Tibial artery (tissue), 4 donors: ENCODE measurements at regions not wholly inside any gene's neighbourhood (a gene's known extent, or its start where the extent isn't known, plus 50 kb on each side); places are given as distances from the start of the nearest gene placed in this dataset.

Source experiments
- DNase-seq, 2 donors: peaks; one replicate each; pipeline ENCODE4 v3.0.0-alpha.2; 2019
- H3K27ac ChIP-seq, 2 donors: fragments of 200-600 bp; sonication (generic) in 1 of 2; 1 replicate in 1 of 2; 2 replicates in 1 of 2; pipeline ENCODE4 v1.5.1; 2018 to 2019; ENCODE audit warnings: mild to moderate bottlenecking in 1 of 2
- H3K27me3 ChIP-seq, 2 donors: fragments of 200-600 bp; sonication (generic) in 1 of 2; one replicate each; pipeline versions ENCODE4 v1.5.1 to v1.6.0; 2016 to 2019
- H3K36me3 ChIP-seq, 3 donors: fragments of 200-600 bp; sonication (generic) in 2 of 3; one replicate each; pipeline ENCODE4 v1.5.1; 2016 to 2019; ENCODE audit warnings: mild to moderate bottlenecking in 2 of 3
- H3K4me1 ChIP-seq, 4 donors: fragments of 200-600 bp; sonication (generic) in 2 of 4; 1 replicate in 3 of 4; 2 replicates in 1 of 4; pipeline ENCODE4 v1.5.1; 2016 to 2019
- H3K4me3 ChIP-seq, 2 donors: fragments of 200-600 bp; sonication (generic) in 1 of 2; 1 replicate in 1 of 2; 2 replicates in 1 of 2; pipeline ENCODE4 v1.5.1; 2018 to 2019; ENCODE audit warnings: mild to moderate bottlenecking in 2 of 2
- H3K9me3 ChIP-seq, 3 donors: fragments of 200-600 bp; sonication (generic) in 1 of 3; one replicate each; pipeline ENCODE4 v1.5.1; 2016 to 2019
- intact Hi-C: fragments of 100-400 bp; cut with DNase I; formaldehyde crosslinking; loops from one replicate; pipeline ENCODE4 v1.15.0; 2023; ENCODE audit warnings: low total_unique reads
- TF ChIP-seq, protein P1 (sequence below), 2 experiments: fragments of 200-600 bp in 1 of 2; fragments of 450-650 bp in 1 of 2; IDR thresholded peaks; one replicate each; pipeline ENCODE4 v1.5.1; 2017 to 2019; ENCODE audit warnings: antibody characterized with exemption in 2 of 2, mild to moderate bottlenecking in 1 of 2, moderate library complexity in 1 of 2

DNA sequence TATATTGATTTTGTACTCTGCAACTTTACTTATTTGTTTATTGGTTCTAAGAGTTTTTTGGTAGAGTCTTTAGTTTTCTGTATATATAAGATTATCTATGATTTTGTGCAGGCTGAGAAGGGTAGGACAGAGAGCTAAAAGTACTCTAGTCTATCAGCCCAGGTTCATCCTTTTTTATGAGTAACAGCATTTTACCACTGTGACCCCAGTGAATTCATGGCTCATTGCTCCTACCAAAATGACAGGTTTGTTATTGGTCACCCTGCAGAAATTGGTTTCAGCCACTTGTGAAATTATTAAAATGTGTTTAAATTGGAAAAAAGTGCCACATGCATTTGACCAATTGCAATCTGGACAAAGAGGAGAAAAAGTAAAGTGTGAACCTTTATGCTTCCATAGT is 421.4 kb upstream of the DAB2 start:
- TF ChIP-seq, protein P1, sequence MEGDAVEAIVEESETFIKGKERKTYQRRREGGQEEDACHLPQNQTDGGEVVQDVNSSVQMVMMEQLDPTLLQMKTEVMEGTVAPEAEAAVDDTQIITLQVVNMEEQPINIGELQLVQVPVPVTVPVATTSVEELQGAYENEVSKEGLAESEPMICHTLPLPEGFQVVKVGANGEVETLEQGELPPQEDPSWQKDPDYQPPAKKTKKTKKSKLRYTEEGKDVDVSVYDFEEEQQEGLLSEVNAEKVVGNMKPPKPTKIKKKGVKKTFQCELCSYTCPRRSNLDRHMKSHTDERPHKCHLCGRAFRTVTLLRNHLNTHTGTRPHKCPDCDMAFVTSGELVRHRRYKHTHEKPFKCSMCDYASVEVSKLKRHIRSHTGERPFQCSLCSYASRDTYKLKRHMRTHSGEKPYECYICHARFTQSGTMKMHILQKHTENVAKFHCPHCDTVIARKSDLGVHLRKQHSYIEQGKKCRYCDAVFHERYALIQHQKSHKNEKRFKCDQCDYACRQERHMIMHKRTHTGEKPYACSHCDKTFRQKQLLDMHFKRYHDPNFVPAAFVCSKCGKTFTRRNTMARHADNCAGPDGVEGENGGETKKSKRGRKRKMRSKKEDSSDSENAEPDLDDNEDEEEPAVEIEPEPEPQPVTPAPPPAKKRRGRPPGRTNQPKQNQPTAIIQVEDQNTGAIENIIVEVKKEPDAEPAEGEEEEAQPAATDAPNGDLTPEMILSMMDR (IDR thresholded peaks at IDR 0.05): no peak
- Histone ChIP-seq H3K4me1 (no peaks in the 10 kb centered on the region), H3K9me3 (no peaks in the 10 kb centered on the region), H3K4me3 (no peak overlapping the region), H3K27ac (no peak overlapping the region), H3K27me3 (no peaks in the 10 kb centered on the region), H3K36me3 (no peaks in the 10 kb centered on the region)
- intact Hi-C loops: no loop called here
- no peak for DNase-seq

GRCh38 chr5:39843767-39844166 is 419.0 kb upstream of the DAB2 start:
- no peak for DNase-seq
- intact Hi-C loops: no loop called here
- Histone ChIP-seq H3K4me1 (no peaks in the 10 kb centered on the region), H3K36me3 (no peaks in the 10 kb centered on the region), H3K27me3 (no peaks in the 10 kb centered on the region), H3K9me3 (peaks cover 0 to 9% (median 0%) of the 10 kb centered on the region in 3 donors), H3K4me3 (no peak overlapping the region), H3K27ac (no peak overlapping the region)
- TF ChIP-seq, protein P1 (IDR thresholded peaks at IDR 0.05): no peak

- H3K27ac ChIP-seq: no peak overlapping the region
- intact Hi-C loops: no loop called here
- TF ChIP-seq, protein P1 (IDR thresholded peaks at IDR 0.05): no peak
- H3K4me3 ChIP-seq: no peak overlapping the region
- H3K36me3 ChIP-seq: no peaks in the 10 kb centered on the region
- H3K27me3 ChIP-seq: no peaks in the 10 kb centered on the region
- no peak for DNase-seq
- H3K9me3 ChIP-seq: peaks cover 0 to 4% (median 0%) of the 10 kb centered on the region in 3 donors
- H3K4me1 ChIP-seq: no peaks in the 10 kb centered on the region
These were observed 410.6 kb upstream of the DAB2 start for GRCh38 chr5:39835371-39835770.

DNA sequence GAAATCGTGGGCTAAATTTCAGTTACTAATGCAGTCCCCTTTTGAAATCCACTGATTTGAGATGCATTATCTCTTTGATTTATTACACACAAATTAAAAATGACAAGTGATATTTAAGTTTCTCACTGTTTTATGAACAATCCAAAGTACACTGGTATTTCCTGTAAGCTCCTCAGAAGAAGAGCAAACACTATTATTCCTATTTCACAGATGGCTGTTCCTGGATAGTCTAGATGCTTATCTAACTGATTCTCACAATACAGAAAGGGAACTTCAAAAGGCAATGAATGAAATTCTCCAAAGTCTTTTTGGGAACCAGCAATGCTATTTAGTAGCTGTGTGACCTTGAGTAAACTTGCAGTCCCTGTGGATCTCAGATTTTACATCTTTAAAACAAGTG is 404.7 kb upstream of the DAB2 start:
- Histone ChIP-seq H3K4me1 (no peaks in the 10 kb centered on the region), H3K4me3 (no peak overlapping the region), H3K36me3 (no peaks in the 10 kb centered on the region), H3K9me3 (no peaks in the 10 kb centered on the region), H3K27me3 (no peaks in the 10 kb centered on the region), H3K27ac (no peak overlapping the region)
- TF ChIP-seq, protein P1 (IDR thresholded peaks at IDR 0.05): no peak
- intact Hi-C loops: no loop called here
- no peak for DNase-seq

- no peaks in the 10 kb centered on the region for H3K4me1 ChIP-seq
- no peaks in the 10 kb centered on the region for H3K9me3 ChIP-seq
- H3K36me3 ChIP-seq: no peaks in the 10 kb centered on the region
- no peaks in the 10 kb centered on the region for H3K27me3 ChIP-seq
- no peak overlapping the region for H3K27ac ChIP-seq
- intact Hi-C loops: no loop called here
- TF ChIP-seq, protein P1 (IDR thresholded peaks at IDR 0.05): no peak
- no peak for DNase-seq
- no peak overlapping the region for H3K4me3 ChIP-seq
These were observed 401.3 kb upstream of the DAB2 start for GRCh38 chr5:39826051-39826450.

DNA sequence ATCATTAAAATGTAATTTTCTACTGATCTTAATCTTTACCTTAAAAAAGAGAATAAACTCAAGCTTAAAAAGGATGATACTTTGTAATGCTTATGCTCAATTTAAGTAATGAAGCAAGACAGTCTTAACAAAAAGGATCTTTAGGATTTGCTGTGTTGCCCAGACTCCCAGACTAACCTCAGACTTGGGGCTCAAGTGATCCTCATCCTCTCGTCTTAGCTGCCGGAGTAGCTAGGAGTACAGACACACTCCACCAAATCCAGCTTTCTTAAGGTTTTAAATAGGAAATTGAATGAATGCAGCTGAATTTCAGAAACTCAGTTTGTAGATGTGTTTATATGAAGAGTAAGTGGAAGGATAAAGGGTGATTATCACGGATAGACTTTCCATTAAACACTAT is 400.5 kb upstream of the DAB2 start:
- TF ChIP-seq, protein P1 (IDR thresholded peaks at IDR 0.05): no peak
- DNase-seq: no peak
- intact Hi-C loops: no loop called here
- Histone ChIP-seq H3K4me1 (no peaks in the 10 kb centered on the region), H3K36me3 (no peaks in the 10 kb centered on the region), H3K27me3 (no peaks in the 10 kb centered on the region), H3K9me3 (no peaks in the 10 kb centered on the region), H3K27ac (no peak overlapping the region), H3K4me3 (no peak overlapping the region)
